AG04449 (cell line): ENCODE measurements at regions not wholly inside any gene's neighbourhood (a gene's known extent, or its start where the extent isn't known, plus 50 kb on each side); places are given as distances from the start of the nearest gene placed in this dataset.

ENCODE experiments used
- CTCF ChIA-PET: fragments of 350-600 bp; formaldehyde crosslinking; extraction: SDS; loops from one replicate; lab custom pipeline; 2021; ENCODE audit warnings: antibody characterized with exemption; lab: Yijun Ruan, JAX
- POLR2A ChIA-PET: fragments of 400-600, 350-600 bp; formaldehyde crosslinking; extraction: SDS; loops from one replicate; lab custom pipeline; 2020; ENCODE audit warnings: antibody characterized with exemption, inconsistent platforms; lab: Yijun Ruan, JAX
- DNase-seq: peaks from one replicate; pipeline ENCODE4 v3.0.0-alpha.2; 2010; ENCODE audit warnings: low read depth, low spot score
- H3K4me3 ChIP-seq: 2 replicates; pipeline ENCODE4 v1.5.1; 2011; ENCODE audit warnings: low read depth, mild to moderate bottlenecking, control low read depth, low read length
- TF ChIP-seq, protein P1 (sequence below): IDR thresholded peaks from one replicate; pipeline ENCODE4 v1.5.1; 2011; ENCODE audit warnings: mild to moderate bottlenecking, moderate library complexity, low read length, control low read depth, inconsistent platforms; ENCODE audit not compliant: insufficient read depth; ENCODE audit errors: missing control alignments

DNA sequence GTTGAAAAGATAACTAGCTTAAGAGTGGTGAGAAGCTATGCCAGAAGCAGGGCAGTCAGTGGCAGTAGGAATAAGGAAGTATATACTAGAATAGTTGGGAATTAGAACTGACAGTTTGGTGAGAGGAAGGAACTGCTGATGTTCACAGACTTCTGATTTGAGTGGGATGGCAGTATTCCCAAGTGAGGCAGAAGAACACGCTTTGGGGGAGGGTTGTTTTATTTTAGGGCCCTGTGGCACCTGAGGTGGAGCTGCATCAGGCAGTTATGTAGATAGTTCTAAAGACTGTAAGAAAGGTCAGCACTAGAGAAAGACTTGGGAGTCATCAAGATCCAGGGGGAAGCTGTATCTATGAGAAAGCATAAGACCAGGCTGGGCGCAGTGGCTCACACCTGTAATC, 66.3 kb upstream of the TNRC6B start:
- ChIA-PET CTCF (interaction anchor here (1.3 kb wide), 1 partner anchor 83 kb away, joined by 3 read pairs; no protein-coding TSS in a partner anchor), POLR2A (no interaction called here)
- DNase-seq, result no peak
- H3K4me3 ChIP-seq, result no peak overlapping the region
- TF ChIP-seq, protein P1, sequence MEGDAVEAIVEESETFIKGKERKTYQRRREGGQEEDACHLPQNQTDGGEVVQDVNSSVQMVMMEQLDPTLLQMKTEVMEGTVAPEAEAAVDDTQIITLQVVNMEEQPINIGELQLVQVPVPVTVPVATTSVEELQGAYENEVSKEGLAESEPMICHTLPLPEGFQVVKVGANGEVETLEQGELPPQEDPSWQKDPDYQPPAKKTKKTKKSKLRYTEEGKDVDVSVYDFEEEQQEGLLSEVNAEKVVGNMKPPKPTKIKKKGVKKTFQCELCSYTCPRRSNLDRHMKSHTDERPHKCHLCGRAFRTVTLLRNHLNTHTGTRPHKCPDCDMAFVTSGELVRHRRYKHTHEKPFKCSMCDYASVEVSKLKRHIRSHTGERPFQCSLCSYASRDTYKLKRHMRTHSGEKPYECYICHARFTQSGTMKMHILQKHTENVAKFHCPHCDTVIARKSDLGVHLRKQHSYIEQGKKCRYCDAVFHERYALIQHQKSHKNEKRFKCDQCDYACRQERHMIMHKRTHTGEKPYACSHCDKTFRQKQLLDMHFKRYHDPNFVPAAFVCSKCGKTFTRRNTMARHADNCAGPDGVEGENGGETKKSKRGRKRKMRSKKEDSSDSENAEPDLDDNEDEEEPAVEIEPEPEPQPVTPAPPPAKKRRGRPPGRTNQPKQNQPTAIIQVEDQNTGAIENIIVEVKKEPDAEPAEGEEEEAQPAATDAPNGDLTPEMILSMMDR, result no peak

DNA sequence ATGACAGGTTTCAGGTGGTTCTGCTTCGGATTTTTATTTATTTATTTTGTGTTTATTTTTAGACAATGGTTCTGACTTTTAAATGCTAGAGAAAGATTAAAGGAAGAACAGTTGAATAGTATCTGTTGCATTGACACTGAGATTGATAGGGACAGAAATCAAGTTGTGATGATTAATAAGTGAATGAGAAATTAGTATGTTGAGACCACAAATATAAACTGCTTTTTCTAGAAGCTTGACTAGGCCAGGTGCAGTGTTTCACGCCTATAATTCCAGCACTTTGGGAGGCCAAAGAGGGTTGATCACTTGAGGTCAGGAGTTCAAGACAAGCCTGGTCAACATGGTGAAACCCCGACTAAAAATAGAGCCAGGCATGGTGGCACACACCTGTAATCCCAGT, 65.1 kb upstream of the TNRC6B start:
- H3K4me3 ChIP-seq, result no peak overlapping the region
- ChIA-PET CTCF (interaction anchor here (1.3 kb wide), 1 partner anchor 82 kb away, joined by 3 read pairs; no protein-coding TSS in a partner anchor), POLR2A (no interaction called here)
- TF ChIP-seq, protein P1, result no peak
- DNase-seq, result no peak

DNA sequence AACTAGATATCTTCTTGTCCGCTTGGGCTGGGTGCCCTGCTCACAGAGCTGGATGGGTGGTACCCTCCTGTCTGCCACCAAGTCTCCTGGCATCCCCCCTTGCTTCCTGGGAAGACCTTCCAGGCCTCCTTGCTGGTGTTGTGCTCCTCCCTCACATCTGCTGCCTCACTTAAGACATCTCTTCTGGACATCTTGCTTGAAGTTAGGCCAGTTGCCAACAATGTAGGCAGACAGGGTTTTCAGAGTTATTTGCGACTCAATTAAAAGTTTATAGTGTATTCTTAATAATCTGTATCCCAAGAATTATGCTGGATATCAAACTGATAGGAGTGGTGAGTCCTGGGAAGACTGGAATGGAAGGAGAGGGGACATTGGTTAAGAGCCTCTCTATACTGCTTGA, 64.0 kb upstream of the TNRC6B start:
- CTCF ChIA-PET, result no interaction called here
- TF ChIP-seq, protein P1, result no peak
- DNase-seq, result no peak
- POLR2A ChIA-PET, result no interaction called here
- H3K4me3 ChIP-seq, result no peak overlapping the region

DNA sequence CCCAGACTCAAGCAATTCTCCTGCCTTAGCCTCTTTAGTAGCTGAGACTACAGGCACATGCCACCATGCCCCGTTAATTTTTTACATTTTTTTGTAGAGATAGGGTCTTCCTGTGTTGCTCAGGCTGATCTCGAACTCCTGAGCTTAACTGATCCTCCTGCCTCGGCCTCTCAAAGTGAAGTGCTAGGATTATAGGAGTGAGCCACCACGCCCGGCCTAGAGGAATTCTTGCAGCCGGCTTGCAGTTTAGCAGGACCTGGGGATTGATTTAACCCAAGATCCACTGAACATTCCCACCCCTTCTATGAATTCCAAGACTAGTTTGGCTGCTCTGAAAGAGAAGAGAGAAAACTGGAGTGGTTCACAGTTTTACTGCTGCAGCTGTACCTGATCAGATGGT, 63.3 kb upstream of the TNRC6B start:
- no peak overlapping the region for H3K4me3 ChIP-seq
- no peak for DNase-seq
- ChIA-PET CTCF (no interaction called here), POLR2A (no interaction called here)
- TF ChIP-seq, protein P1, result no peak

DNA sequence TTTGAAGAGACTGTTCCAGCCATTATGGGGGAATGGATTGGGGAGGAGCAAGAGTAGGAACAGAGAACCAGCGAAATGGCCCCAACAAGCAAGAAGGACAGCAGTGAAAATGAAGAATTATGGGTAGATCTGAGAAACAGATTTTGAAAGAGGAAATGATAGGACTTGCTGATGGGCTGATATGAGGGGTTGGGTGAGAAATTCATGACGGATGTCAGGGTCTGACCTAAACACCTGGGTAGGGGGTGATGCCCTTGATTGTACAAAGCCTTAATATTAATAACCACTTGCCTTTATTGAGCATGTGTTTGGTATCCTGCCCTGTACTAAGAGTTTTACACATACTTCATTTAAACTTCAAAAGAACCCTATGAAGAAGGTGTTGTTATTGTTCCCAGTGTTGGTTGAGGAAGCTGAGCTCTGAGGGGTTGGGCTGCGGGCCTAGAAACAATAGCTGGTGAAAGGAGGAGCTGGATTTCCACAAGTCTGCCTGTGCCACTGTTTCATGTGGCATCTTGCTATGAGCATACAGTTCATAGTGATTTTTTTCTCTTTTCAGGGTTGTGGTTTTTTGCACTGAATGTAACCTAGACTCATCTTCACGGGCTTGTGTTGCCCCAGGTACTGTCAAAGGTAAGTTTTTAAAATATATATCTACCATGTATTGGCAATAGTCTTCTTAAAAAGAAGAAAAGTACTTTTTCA, 61.1 kb upstream of the TNRC6B start:
- POLR2A ChIA-PET, result no interaction called here
- no peak for DNase-seq
- TF ChIP-seq, protein P1, result no peak
- CTCF ChIA-PET, result no interaction called here
- H3K4me3 ChIP-seq, result no peak overlapping the region

DNA sequence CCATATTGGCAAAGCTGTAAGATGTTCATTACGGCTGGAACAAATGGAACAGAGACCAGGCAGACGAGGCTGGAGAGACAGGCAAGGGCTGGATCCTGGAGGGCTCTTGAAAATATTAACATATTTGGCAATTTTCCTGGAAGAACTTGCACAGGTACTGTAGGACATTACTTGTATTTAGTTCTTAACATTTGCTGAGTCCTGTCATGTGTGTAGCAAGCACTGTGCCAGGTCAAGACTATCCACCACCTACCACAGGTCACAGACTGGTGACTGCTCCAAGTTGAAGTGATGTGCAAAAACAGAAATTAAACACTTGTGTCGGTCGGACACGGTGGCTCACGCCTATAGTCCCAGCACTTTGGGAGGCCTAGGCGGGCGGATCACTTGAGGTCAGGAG, 58.7 kb upstream of the TNRC6B start:
- ChIA-PET CTCF (no interaction called here), POLR2A (no interaction called here)
- DNase-seq, result no peak
- no peak overlapping the region for H3K4me3 ChIP-seq
- TF ChIP-seq, protein P1, result no peak
